BJ (cell line): ENCODE measurements at regions not wholly inside any gene's neighbourhood (a gene's known extent, or its start where the extent isn't known, plus 50 kb on each side); places are given as distances from the start of the nearest gene placed in this dataset.

Experiments used
- CTCF ChIA-PET: fragments of 350-600 bp; formaldehyde crosslinking; extraction: SDS; loops from one replicate; lab custom pipeline; 2021; ENCODE audit warnings: antibody characterized with exemption, inconsistent platforms; lab: Yijun Ruan, JAX
- POLR2A ChIA-PET: fragments of 300-600 bp; sonication (Branson Sonifier 250); formaldehyde crosslinking; extraction: SDS; loops from one replicate; lab custom pipeline; 2021; ENCODE audit warnings: antibody characterized with exemption; lab: Charles Lee
- DNase-seq: peaks from one replicate; pipeline ENCODE4 v3.0.0-alpha.2; 2011; ENCODE audit warnings: low read depth
- H3K27me3 ChIP-seq: 2 replicates; pipeline ENCODE4 v1.6.0; 2011; ENCODE audit warnings: low read length; ENCODE audit not compliant: control insufficient read depth, insufficient read depth
- H3K36me3 ChIP-seq: 2 replicates; pipeline ENCODE4 v1.5.1; 2011; ENCODE audit warnings: low read length; ENCODE audit not compliant: control insufficient read depth, insufficient read depth
- H3K4me3 ChIP-seq: 2 replicates; pipeline ENCODE4 v1.5.1; 2011; ENCODE audit warnings: low read depth, mild to moderate bottlenecking, control low read depth, low read length
- CTCF ChIP-seq: IDR thresholded peaks from 2 replicates; pipeline ENCODE4 v1.5.1; 2011; ENCODE audit warnings: low read depth, mild to moderate bottlenecking, control low read depth, inconsistent platforms, low read length, moderate library complexity; ENCODE audit not compliant: insufficient read depth

DNA sequence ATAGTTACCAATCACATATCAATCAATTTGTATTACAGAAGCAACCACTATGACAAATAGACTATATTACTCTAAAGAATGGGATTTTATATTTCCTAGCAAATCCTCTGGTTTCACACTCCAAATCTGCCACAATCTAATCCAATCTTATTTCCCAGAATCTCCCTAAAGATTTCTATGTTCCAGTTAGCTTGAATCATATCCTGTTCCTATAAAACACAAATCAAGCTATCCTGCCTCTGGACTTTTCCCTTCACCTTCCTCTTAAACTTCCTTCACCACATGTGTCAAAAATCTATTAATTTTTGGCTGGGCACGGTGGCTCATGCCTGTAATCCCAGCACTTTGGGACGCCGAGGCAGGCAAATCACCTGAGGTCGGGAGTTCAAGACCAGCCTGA lies 50.0 kb downstream of the PIK3C2A start:
- DNase-seq = no peak
- peaks cover 2% of the 10 kb centered on the region; the same call in 1 of the 2 replicates for H3K36me3 ChIP-seq
- TF ChIP-seq CTCF = no peak
- H3K4me3 ChIP-seq = no peak overlapping the region
- ChIA-PET POLR2A (no interaction called here), CTCF (interaction anchor here (0.7 kb wide), 1 partner anchor 39 kb away, joined by 3 read pairs; no protein-coding TSS in a partner anchor)
- H3K27me3 ChIP-seq = no peaks in the 10 kb centered on the region

DNA sequence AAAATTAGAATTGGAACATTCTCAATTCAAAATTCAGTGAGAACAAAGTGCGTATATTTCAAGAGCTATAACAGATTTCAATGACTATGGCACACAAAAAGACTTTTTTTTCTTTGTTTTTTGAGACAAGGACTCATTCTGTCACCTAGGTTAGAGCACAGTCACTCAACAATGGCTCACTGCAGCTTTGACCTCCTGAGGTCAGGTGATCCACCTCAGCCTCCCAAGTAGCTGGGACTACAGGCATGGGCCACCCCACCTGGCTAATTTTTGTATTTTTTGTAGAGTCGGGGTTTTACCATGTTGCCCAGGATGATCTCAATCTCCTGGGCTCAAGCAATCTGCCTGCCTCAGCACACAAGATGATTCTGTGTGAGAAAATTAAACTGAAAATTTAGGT lies 51.5 kb downstream of the PIK3C2A start:
- Histone ChIP-seq H3K4me3 (no peak overlapping the region), H3K36me3 (peaks cover 2% of the 10 kb centered on the region; the same call in 1 of the 2 replicates), H3K27me3 (no peaks in the 10 kb centered on the region)
- no peak for DNase-seq
- no peak for TF ChIP-seq CTCF
- ChIA-PET CTCF (no interaction called here), POLR2A (no interaction called here)

GRCh38 chr11:17154409-17155159 lies 53.2 kb downstream of the PIK3C2A start:
- ChIA-PET CTCF (no interaction called here), POLR2A (no interaction called here)
- Histone ChIP-seq H3K27me3 (no peaks in the 10 kb centered on the region), H3K4me3 (no peak overlapping the region), H3K36me3 (peaks cover 2% of the 10 kb centered on the region; the same call in 1 of the 2 replicates)
- DNase-seq = no peak
- no peak for TF ChIP-seq CTCF

DNA sequence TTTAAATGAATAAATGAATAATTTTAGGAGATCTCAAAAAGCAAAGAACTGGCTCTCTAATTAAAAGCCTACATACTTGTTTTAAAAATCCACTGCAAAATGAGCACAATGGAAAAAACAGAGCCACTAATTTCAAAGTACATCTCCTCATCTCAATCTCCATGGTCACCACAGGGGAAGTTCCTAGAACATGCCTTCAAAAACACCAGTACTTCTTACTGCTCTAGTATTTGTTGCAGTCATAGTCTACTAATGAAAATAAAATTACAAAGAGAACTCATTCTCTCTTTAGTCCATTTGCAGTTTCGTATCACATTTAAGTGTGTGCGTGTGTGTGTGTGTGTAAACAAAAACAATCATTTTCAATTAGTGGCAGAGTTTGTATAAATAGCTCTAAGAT lies 54.0 kb downstream of the PIK3C2A start:
- peaks cover 2% of the 10 kb centered on the region; the same call in 1 of the 2 replicates for H3K36me3 ChIP-seq
- H3K4me3 ChIP-seq = no peak overlapping the region
- no peak for DNase-seq
- TF ChIP-seq CTCF = no peak
- ChIA-PET CTCF (no interaction called here), POLR2A (no interaction called here)
- H3K27me3 ChIP-seq = no peaks in the 10 kb centered on the region

GRCh38 chr11:17152306-17152705 lies 55.5 kb downstream of the PIK3C2A start:
- CTCF ChIA-PET = no interaction called here
- peaks cover 2% of the 10 kb centered on the region; the same call in 1 of the 2 replicates for H3K36me3 ChIP-seq
- DNase-seq = no peak
- no peak overlapping the region for H3K4me3 ChIP-seq
- TF ChIP-seq CTCF = no peak
- no peaks in the 10 kb centered on the region for H3K27me3 ChIP-seq
- POLR2A ChIA-PET = no interaction called here
